Activated T-cell treated with anti-CD3 and anti-CD28 coated beads for 4 hours (primary cell): ENCODE measurements at regions not wholly inside any gene's neighbourhood (a gene's known extent, or its start where the extent isn't known, plus 50 kb on each side); places are given as distances from the start of the nearest gene placed in this dataset.

Source experiments
- DNase-seq: peaks from one replicate; pipeline ENCODE4 v3.0.0-alpha.2; 2020

DNA sequence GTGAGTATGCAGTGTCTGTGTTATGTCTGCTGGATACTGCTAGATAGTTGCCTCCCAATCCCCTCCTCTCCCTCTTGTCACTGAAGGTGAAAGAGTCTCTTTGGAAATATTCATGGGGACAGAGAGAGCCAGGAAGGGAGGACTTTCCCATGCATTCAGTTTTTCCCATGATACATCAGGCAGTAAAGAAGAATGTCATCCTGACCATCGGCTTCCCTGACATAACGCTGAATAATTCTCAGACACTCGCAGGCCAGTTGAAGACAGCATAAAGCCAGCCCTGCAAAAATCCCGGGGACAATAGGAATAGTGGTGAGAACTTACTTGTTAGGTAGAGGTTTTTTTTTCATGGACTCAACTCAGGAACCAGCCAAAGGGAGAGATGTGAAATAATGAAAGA is 58.1 kb downstream of the KLF4 start:
- no peak for DNase-seq

- no peak for DNase-seq
These were observed 59.5 kb downstream of the KLF4 start for GRCh38 chr9:107430071-107430470.

DNA sequence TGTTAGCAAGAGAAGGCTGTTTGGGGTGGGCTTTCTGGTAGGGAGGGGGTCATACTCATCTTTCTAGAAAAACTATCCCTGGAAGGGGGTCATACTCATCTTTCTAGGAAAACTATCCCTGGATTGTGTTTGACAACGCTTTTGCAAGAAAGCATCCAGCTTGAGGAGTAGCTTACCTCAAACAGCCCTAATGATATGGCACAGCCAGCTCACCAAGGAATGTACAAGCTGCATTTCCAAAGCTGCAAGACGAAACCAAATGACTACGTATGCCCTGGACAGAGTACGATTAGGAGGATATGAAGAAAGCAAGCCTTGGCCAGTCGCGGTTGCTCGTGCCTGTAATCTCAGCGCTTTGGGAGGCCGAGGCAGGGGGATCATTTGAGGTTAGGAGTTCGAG is 63.4 kb downstream of the KLF4 start:
- no peak for DNase-seq

GRCh38 chr9:107425101-107426025 is 64.2 kb downstream of the KLF4 start:
- DNase-seq, result peak; percentile 6

DNA sequence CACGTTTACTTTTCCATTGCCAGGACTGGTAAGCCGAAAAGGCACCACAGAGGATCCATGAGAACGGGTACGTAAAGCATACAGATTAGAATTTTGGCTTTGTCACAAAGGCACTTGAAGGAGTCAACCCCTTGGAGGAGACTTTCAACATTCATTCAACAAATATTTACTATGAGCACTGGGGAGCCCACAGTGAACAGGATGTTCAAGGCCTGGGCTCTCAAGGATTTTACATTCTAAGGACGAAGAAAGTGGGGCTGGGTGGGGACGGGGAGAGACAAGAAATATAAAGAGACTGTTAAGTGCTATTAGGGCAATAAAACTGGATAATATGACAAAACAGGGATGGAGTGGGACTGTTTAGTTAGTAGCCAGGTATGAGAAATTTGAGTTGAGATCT is 66.0 kb downstream of the KLF4 start:
- no peak for DNase-seq

GRCh38 chr9:107422189-107423185 is 67.1 kb downstream of the KLF4 start:
- DNase-seq, result no peak

DNA sequence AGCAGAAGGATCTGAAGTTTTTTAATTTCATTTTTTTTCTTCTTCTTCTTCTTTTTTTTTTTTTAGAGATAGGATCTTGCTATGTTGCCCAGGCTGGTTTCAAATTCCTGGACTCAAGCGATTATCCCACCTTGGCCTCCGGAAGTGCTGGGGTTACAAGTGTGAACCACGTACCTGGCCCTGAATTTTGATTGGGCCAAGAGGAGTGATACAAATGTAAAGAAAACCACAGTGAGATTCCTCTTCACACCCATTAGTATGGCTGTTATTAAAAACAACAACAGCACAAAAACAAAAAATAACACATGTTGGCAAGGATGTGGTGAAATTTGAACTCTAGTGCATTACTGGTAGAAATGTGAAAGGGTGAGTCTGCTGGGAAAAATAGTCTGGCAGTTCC is 79.1 kb downstream of the KLF4 start:
- DNase-seq, result no peak

GRCh38 chr9:107409581-107410389 is 79.8 kb downstream of the KLF4 start:
- no peak for DNase-seq

GRCh38 chr9:107407675-107408074 is 81.9 kb downstream of the KLF4 start:
- DNase-seq, result no peak

- no peak for DNase-seq
These were observed 84.1 kb downstream of the KLF4 start for GRCh38 chr9:107405511-107405910.

DNA sequence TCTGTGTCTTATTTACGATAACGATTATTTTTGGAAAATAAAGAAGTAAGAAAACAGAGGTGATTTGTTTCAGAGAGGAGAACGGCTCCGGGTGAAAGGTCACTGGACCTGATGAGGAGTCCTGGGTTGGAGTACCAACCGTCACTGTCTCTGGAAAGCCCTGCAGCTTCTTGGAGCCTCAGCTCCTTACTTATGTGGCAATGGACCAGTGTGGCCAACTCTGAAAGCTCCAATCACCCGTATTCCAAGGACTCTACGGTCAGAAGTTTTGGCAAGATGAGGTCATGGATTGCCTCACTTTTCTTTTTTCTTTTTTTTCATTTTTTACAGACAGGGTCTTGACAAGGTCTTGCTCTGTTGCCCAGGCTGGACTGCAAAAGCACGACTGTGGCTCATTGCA is 84.8 kb downstream of the KLF4 start:
- no peak for DNase-seq

DNA sequence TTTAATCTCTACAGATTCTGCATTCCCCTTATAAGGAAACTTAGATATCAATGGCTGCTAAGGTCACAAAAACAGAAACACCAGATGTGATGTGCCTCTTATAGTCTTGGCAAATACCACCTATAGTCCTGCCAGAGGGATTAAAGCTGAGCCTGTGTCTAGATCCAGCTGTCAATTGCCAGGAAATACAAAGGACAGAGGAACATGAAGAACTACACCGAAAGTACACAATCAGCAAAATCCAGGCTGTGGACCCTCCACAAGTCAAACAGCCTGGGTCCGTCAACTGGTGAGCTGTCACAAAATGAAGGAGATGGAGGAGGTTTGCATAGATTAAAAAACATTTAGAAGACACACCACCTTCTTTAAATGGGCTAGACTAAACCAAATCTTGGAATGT is 85.4 kb downstream of the KLF4 start:
- no peak for DNase-seq

DNA sequence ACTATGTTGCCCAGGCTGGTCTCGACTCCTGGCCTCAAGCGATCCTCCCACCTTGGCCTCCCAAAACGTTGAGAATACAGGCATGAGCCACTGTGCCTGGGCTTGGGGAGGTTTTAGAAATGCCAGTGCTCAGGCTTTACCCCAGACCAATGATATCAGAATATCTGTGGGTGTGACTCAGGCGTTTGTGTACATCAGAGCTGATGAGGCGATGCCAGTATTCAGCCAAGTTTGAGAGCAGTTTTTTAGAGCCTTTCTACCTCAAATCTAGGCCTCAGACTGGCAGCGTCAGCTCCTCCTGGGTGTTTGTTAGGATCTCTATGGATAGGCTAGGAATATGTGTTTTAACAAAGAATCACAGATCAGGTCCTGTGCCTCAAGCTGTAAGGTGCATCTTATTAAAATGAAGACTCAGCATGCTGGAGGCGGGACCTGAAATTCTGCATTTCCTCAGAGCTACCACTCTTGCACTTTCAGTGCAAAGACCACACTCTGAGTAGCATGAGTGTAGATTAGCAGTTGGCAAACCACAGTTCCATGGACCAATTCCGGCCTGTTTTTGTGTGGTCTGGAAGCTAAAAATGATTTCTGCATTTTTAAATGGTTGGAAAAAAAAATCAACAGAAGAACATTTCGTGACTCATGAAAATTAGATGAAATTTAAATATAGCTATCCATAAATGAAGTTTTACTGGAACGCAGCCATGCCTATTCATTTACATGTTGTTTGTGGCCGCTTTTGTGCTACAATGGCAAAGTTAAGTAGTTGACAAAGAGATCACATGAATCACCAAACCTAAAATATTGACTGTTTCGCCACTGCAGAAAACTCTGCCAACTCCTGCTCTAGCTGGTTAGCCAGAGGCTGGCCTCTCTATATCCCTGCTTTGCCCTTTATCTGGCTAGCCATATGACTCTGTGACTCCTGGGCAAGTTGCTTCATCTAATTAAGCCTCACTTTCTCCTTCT is 92.2 kb downstream of the KLF4 start:
- DNase-seq, result no peak

GRCh38 chr9:107394264-107394663 is 95.3 kb downstream of the KLF4 start:
- no peak for DNase-seq

DNA sequence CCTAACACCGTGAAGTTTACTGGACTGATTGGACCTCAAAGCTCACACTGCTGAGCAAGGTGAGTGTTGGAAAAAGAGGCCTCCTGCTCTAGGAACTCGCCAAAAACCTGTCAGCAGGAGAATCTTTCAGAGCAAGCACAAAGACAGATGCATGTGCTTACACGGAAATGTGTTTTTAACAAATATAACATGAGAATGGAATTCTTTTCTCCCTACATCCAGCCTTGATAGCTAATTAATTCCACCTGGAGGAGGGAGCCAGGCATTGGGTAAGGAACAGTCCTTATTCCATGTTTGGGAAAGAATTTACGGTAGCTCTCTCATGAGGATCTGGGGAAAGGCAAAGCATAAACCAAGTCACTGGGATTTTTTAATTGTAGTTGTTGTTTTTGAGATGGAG is 98.8 kb downstream of the KLF4 start:
- DNase-seq, result no peak

DNA sequence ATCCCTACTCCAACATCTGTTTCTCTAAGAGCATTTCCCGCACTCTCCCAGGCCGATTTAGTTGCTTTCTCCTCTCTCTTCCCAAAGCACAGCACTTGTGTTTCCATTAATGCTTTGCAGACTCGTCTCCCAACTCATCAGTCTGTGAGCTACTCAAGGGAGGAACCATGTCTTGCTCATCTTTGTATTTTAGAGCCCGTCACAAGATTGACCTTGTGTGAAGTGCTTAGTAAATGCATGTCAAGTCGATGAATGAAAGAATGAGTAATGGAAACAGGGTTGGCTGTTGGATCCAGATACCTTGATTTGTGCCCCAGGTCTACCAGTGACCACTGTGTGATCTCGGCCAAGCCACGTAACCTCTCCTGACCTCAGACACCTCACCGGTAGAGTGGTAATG is 99.3 kb downstream of the KLF4 start:
- no peak for DNase-seq

GRCh38 chr9:107389617-107390071 is 99.9 kb downstream of the KLF4 start:
- no peak for DNase-seq

- DNase-seq, result no peak
These were observed 100.7 kb downstream of the KLF4 start for GRCh38 chr9:107388890-107389289.

GRCh38 chr9:107387409-107387808 is 102.2 kb downstream of the KLF4 start:
- DNase-seq, result no peak

DNA sequence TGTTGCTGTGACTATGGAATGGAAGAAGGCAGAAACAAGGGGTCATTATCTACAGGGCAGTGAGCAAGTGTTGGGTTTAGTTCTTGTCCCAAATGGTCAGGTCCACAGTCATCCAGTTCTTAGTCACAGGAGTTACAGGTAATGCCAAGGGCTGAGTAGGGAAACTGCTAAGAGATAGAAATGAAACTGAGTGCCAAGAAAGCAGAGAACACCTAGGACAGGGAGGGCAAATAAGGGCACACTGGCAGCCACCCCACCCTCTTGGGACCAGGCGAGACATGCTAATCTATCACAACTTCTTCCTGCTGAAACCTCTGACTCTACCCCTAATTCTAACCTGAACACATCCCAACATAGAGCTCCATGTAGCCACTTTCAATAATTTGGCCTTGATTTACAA is 103.2 kb downstream of the KLF4 start:
- no peak for DNase-seq
